T-helper 2 cell treated with Interferon-gamma antibody and Interleukin-4, amounts not matched to agents 100 ng/mL and 5 ng/mL, for 36 hours (primary cell): ENCODE measurements at regions not wholly inside any gene's neighbourhood (a gene's known extent, or its start where the extent isn't known, plus 50 kb on each side); places are given as distances from the start of the nearest gene placed in this dataset.
"Not testable (repeated sequence)": the region's sequence is repeated elsewhere in the genome, so short reads cannot be mapped to it uniquely, and the experiment has no call there.

Experiments used
- intact Hi-C: fragments of 100-400 bp; cut with micrococcal nuclease; formaldehyde crosslinking; loops from one replicate; pipeline ENCODE4 v1.15.1; 2023

- intact Hi-C loops: no loop called here
These were observed 2027.7 kb downstream of the MRPL39 start for GRCh38 chr21:23579573-23579972.

- intact Hi-C loops: no loop called here
These were observed 2029.3 kb downstream of the MRPL39 start for GRCh38 chr21:23578027-23578426.

GRCh38 chr21:23574932-23575331 is 2032.3 kb downstream of the MRPL39 start:
- intact Hi-C loops: no loop called here

DNA sequence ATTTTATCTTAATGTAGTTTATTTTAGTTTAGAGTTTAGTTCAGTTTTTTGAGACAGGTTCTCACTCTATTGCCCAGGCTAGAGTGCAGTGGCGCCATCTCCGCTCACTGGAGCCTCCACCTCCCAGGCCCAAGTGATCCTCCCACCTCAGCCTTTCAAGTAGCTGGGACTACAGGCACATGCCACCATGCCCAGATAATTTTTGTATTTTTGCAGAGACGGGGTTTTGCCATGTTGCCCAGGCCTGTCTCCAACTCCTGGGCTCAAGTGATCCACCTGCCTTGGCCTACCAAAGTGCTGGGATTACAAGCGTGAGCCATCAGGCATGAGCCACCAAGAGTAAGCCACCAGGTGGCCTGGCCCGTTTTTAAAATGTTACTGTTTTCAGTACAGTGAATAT is 2058.4 kb downstream of the MRPL39 start:
- intact Hi-C loops: not testable (repeated sequence)

DNA sequence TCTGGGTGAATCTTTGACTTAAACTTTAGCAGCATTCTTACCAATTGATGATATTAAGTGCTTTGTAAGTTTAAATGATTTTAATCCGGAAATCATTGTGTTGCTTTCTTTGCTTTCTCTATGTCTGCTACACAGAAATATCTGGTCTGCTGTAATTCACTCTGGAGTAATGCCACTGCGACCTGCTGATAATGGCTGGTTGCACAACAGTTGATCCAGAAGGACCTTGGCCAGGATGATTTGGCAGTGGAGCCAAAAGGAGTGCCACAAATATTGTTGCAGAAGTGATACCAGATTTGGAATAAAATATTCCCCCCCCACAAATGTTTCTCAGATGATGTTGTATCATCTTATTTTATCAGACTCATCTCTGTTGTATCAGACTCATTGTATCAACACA is 2063.9 kb downstream of the MRPL39 start:
- intact Hi-C loops: no loop called here

DNA sequence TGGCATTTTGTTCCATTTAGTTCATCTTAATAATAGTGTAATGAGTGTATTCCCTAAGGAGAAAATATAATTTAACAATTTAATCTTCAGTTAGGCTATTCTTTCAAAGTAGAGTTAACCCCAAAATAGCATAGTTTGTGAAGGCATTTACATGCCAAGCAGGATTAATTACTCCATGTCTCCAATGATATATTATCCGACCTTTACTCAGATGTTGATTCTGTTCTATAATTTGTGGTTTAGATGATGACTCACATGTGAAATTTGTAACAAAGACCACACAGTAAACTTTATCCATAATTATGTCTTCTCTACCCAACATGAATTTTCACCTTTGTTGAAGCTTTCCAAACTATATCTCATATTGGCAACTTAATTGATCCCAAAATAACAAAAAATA is 2065.2 kb downstream of the MRPL39 start:
- intact Hi-C loops: no loop called here

DNA sequence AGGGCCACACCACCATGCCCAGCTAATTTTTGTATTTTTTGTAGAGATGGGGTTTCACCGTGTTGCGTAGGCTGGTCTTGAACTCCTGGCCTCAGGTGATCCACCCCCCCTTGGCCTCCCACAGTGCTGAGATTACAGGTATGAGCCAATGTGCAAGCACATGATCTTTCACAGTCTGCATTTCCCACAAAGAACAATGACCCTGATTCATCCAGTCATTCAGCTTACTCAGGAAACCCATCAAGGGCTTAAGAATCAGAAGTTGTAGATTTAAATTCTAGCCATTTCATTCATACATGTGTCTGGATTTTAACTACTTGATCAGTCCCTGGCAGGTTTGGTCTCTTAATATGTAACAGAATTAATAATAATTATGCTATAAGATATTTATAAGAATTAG is 2065.7 kb downstream of the MRPL39 start:
- intact Hi-C loops: no loop called here

DNA sequence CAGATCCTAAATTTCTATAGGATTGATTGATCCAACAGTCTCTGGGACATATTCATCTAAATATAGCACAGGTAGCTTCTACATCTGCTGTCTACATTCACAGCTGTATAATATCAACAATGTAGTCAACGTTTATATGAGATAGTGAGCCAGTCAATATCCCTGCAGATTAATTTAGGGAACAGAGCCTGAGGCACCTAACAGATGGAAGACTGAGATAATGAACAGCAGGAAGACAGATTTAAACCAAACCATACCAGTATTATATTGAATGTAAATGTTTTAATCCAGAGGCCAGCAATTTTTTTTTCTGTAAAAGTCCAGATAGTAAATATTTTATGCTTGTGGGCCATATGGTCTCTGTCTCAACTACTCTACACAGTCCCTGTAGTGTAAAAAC is 2072.4 kb downstream of the MRPL39 start:
- intact Hi-C loops: no loop called here

- intact Hi-C loops: no loop called here
These were observed 2075.8 kb downstream of the MRPL39 start for GRCh38 chr21:23531444-23531843.

DNA sequence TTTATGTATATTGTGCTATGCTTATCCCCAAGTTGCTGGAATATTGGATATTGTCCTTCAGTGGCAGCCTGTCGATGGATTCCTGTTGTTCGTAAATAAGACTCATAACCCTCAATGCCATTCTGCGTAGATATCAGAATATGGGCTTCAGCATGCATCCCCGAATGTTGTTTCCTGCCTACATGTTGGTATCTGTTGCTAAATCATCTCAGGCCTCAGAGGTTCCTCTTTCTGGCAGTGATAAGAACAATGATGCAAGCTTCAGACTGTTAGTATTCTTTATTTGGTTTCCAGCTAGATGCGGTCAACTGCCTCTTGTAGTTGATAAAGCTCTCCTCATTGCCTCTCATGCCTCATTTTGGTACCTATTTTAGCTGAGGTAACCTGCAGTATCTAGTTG is 2082.6 kb downstream of the MRPL39 start:
- intact Hi-C loops: no loop called here

DNA sequence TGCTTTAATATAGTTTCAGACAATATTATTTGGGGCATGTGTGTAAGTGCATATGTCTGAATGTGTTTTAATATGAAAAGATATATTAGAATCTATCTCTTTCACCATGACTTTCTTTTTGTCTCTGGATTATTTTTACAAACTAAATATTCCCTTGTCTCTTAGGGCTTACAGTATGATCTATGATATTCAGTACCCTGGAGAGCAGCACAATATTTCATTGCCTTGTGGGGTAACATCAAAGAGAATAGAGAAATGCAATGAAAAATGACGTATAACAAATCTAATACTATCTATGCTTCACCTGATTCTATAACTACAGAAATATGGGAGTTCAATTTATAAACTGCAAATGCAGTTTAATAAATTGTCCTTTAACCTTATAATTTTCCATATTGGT is 2084.5 kb downstream of the MRPL39 start:
- intact Hi-C loops: no loop called here

GRCh38 chr21:23507501-23507900 is 2099.8 kb downstream of the MRPL39 start:
- intact Hi-C loops: no loop called here

DNA sequence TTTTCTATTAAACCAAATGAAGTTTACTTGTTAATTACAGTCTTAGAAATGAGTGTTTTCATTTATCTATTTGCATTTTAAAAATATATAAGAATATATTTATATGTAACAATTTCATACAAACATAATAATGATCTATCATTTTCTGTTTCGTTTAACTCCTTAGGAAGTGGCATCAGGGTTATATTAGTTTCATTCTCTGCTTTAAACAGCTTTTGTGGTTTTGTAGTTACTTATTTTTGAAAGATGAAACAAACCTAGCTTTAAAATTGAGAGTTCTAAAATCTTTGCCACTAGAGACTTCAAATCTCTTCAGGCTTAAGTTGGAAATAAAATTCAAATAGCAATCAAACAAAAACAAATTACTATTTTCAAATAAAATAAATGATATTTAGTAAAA is 2110.6 kb downstream of the MRPL39 start:
- intact Hi-C loops: no loop called here

- intact Hi-C loops: no loop called here
These were observed 2119.0 kb downstream of the MRPL39 start for GRCh38 chr21:23488245-23488644.

GRCh38 chr21:23480591-23481270 is 2126.6 kb downstream of the MRPL39 start:
- intact Hi-C loops: no loop called here

DNA sequence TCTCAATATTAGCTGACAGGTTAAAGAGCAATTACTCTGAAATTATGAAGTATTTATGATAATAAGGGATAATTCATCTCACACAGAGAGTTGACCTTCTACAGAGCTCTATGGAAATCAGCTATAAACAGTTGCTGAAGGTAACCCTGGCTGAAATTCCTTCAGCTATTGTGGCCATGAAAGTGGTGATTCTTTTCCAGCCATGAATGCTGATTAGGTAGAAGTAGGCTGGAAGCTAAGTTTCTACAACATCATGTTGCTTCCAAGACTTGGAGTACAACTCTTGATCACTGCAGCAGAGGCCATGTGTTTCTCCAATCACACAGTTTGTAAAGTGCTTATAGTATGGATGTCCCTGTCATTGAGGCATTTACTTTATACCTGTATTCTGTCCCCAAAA is 2128.9 kb downstream of the MRPL39 start:
- intact Hi-C loops: no loop called here

GRCh38 chr21:23475281-23476219 is 2131.7 kb downstream of the MRPL39 start:
- intact Hi-C loops: no loop called here

DNA sequence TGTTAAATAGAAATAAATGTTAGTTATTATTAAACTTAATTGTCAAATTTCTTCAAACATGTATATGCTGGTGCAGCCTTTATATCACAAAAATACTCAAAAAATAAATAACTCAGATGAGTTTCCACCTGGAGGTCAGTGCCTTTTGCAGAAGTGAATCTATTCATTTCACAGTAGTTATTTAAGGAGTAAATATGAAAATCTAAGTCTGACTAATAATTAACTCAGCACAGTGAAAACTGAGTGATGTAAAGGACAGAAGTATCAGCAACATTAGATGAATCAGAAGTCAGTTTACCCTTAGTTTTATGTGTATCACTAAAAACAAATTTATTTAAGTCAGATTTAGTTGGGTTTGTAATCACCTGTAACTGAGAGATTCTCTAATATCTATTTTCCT is 2135.4 kb downstream of the MRPL39 start:
- intact Hi-C loops: no loop called here

DNA sequence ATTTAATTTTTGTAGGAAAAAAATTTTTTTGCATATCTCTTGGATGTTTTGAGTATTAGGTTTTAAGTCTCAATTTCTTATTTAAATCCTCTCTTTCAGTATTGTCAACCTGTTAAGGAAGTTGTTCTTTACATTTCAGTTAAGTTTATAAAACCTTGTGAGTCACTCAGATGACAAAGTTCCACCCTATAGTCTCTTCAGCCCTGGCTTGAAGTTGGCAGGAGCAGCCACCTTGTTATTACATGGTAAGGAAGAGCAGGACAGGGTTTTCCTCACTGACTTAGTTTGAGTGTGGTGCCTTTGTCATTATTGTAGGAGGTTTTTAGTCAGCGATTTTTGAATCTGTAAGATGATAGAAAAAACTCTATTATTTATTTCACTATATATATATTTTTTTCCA is 2143.9 kb downstream of the MRPL39 start:
- intact Hi-C loops: no loop called here

DNA sequence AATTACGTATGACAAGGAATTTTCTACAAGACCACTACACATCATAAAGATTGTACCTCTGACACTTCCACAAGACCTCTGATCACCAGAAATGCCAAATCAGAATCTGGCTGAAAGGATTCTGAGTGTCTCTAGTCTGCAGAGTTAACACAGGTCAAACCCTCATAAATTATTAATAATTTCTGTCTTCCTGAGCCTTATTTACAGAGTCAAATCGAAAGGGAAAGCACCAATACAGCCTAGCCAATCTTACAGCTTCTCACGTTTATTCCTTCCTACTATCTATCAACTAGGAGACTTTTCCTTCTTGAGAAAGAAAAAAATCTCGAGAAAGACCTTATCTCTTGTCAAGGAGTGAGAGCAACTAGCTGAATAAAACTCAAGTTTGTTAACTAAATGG is 2151.6 kb downstream of the MRPL39 start:
- intact Hi-C loops: no loop called here

GRCh38 chr21:23452384-23453083 is 2154.7 kb downstream of the MRPL39 start:
- intact Hi-C loops: no loop called here

DNA sequence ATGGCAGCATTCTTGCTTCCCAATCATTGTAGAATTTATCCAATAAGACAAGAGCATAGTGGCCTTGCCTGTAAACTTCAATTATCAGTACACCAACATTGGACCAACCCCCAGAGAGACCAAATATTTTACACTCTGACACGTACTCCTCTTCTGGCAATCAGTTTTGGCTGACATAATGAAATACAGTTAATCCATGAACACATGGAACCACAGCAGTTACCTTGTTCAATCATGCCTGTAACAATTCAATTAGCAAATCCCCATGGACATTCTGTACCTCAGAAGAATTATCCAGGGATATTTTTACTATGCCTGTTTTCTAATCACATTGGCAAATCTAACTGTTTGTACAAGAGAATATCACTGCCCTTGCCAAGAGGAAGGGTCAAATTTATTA is 2162.0 kb downstream of the MRPL39 start:
- intact Hi-C loops: no loop called here
